Right cardiac atrium (tissue), 5 donors: ENCODE measurements at regions not wholly inside any gene's neighbourhood (a gene's known extent, or its start where the extent isn't known, plus 50 kb on each side); places are given as distances from the start of the nearest gene placed in this dataset.
A peak's percentile ranks its signal among the peaks of the same experiment; 100 is the strongest.

Source experiments
- ATAC-seq, 2 donors: fragments of 200-7000 bp; cut with Tn5 transposase; one replicate each; pipeline versions ENCODE4 v1.8.0 to v1.9.1; 2020; ENCODE audit warnings: moderate library complexity in 2 of 2, mild to moderate bottlenecking in 1 of 2
- DNase-seq, 3 donors: peaks; one replicate each; pipeline ENCODE4 v3.0.0-alpha.2; 2020
- H3K27ac ChIP-seq: one replicate; pipeline ENCODE4 v1.5.1; 2013; ENCODE audit warnings: mild to moderate bottlenecking, low read length, control low read depth, moderate library complexity
- H3K27me3 ChIP-seq: one replicate; pipeline ENCODE4 v1.6.1; 2013; ENCODE audit not compliant: control insufficient read depth, insufficient read depth
- H3K4me1 ChIP-seq: one replicate; pipeline ENCODE4 v1.6.1; 2013; ENCODE audit warnings: low read length; ENCODE audit not compliant: control insufficient read depth, insufficient read depth
- H3K4me3 ChIP-seq: one replicate; pipeline ENCODE4 v1.5.1; 2013; ENCODE audit warnings: low read length, control low read depth
- H3K9me3 ChIP-seq: one replicate; pipeline ENCODE4 v1.6.1; 2013; ENCODE audit warnings: low read length; ENCODE audit not compliant: control insufficient read depth
- WGBS: extraction: QIAGEN DNeasy Blood & Tissue Kit; methylation state at CpG from one replicate; pipeline ENCODE4 v1.1.7; 2013; 5-methylcytosine and 5-hydroxymethylcytosine counted together
- intact Hi-C, 4 donors: fragments of 100-400 bp; cut with DNase I; formaldehyde crosslinking; loops; one replicate each; pipeline versions ENCODE4 v1.11.0 to v1.14.0; 2022 to 2023
- donor health status: healthy with polysubstance abuse.
- donor health status: DM: no; HTN: yes; CAD: no.
- donor health status: DM: no; HTN: no; CAD: no.
- donor health status: DM: no; HTN: yes; CAD: no; lungs with severe emphysema.
- donor health status: DM: yes; HTN: yes; CAD: no.

- Histone ChIP-seq H3K4me1 (no peaks in the 10 kb centered on the region), H3K4me3 (no peak overlapping the region), H3K27me3 (no peaks in the 10 kb centered on the region), H3K27ac (no peak overlapping the region), H3K9me3 (no peaks in the 10 kb centered on the region)
- 42% methylated on average over 4 of the region's 4 CpGs for WGBS
- DNase-seq, result no peak
- no peak for ATAC-seq
- intact Hi-C loops, result no loop called here
Measured at GRCh38 chr11:121944556-121945230, 171.3 kb downstream of the BLID start.

- no peak for ATAC-seq
- H3K9me3 ChIP-seq, result no peaks in the 10 kb centered on the region
- intact Hi-C loops, result no loop called here
Measured at GRCh38 chr11:121938076-121938475, 177.9 kb downstream of the BLID start.

GRCh38 chr11:121936781-121937447 is 179.1 kb downstream of the BLID start:
- intact Hi-C loops, result no loop called here

More at GRCh38 chr11:121938076-121938475, 177.9 kb downstream of the BLID start:
- 69% methylated on average over 2 of the region's 2 CpGs for WGBS
- DNase-seq, result no peak
- Histone ChIP-seq H3K4me3 (no peak overlapping the region), H3K27me3 (no peaks in the 10 kb centered on the region), H3K4me1 (no peaks in the 10 kb centered on the region), H3K27ac (no peak overlapping the region)

GRCh38 chr11:121936370-121936769 is 179.6 kb downstream of the BLID start:
- DNase-seq, result no peak
- ATAC-seq, result peak; percentile 86 to 94
- Histone ChIP-seq H3K4me3 (no peak overlapping the region), H3K9me3 (no peaks in the 10 kb centered on the region), H3K27me3 (no peaks in the 10 kb centered on the region), H3K4me1 (no peaks in the 10 kb centered on the region), H3K27ac (peak overlapping the region; percentile 61)
- 33% methylated on average over 1 of the region's 1 CpG for WGBS
- intact Hi-C loops, result no loop called here

More at GRCh38 chr11:121936781-121937447, 179.1 kb downstream of the BLID start:
- Histone ChIP-seq H3K4me1 (no peaks in the 10 kb centered on the region), H3K9me3 (no peaks in the 10 kb centered on the region), H3K27me3 (no peaks in the 10 kb centered on the region), H3K27ac (peak overlapping the region; percentile 57), H3K4me3 (no peak overlapping the region)
- ATAC-seq (no peak), DNase-seq (no peak)
- WGBS, result 62% methylated on average over 5 of the region's 5 CpGs

- Histone ChIP-seq H3K27ac (no peak overlapping the region), H3K27me3 (no peaks in the 10 kb centered on the region), H3K4me1 (peaks cover 4% of the 10 kb centered on the region), H3K4me3 (no peak overlapping the region), H3K9me3 (no peaks in the 10 kb centered on the region)
- intact Hi-C loops, result no loop called here
- DNase-seq (no peak), ATAC-seq (no peak)
- 82% methylated on average over 2 of the region's 2 CpGs for WGBS
Measured at GRCh38 chr11:121933694-121934093, 182.3 kb downstream of the BLID start.

- Histone ChIP-seq H3K4me3 (no peak overlapping the region), H3K4me1 (peaks cover 4% of the 10 kb centered on the region), H3K9me3 (no peaks in the 10 kb centered on the region), H3K27me3 (no peaks in the 10 kb centered on the region), H3K27ac (no peak overlapping the region)
- WGBS, result 96% methylated on average over 8 of the region's 8 CpGs
- DNase-seq (no peak), ATAC-seq (no peak)
- intact Hi-C loops, result no loop called here
Measured at GRCh38 chr11:121933294-121933693, 182.7 kb downstream of the BLID start.

GRCh38 chr11:121932646-121933185 is 183.3 kb downstream of the BLID start:
- DNase-seq, result no peak
- 95% methylated on average over 3 of the region's 3 CpGs for WGBS
- ATAC-seq, result no peak
- no peak overlapping the region for H3K27ac ChIP-seq
- peaks cover 4% of the 10 kb centered on the region for H3K4me1 ChIP-seq
- no peak overlapping the region for H3K4me3 ChIP-seq
- H3K27me3 ChIP-seq, result no peaks in the 10 kb centered on the region
- no peaks in the 10 kb centered on the region for H3K9me3 ChIP-seq
- intact Hi-C loops, result no loop called here

- 73% methylated on average over 4 of the region's 4 CpGs for WGBS
- ATAC-seq (no peak), DNase-seq (no peak)
- H3K4me3 ChIP-seq, result no peak overlapping the region
- intact Hi-C loops, result no loop called here
- no peak overlapping the region for H3K27ac ChIP-seq
- H3K4me1 ChIP-seq, result peaks cover 4% of the 10 kb centered on the region
- no peaks in the 10 kb centered on the region for H3K27me3 ChIP-seq
- H3K9me3 ChIP-seq, result no peaks in the 10 kb centered on the region
Measured at GRCh38 chr11:121931748-121932352, 184.2 kb downstream of the BLID start.

- Histone ChIP-seq H3K9me3 (no peaks in the 10 kb centered on the region), H3K4me1 (peaks cover 4% of the 10 kb centered on the region), H3K27ac (no peak overlapping the region), H3K4me3 (no peak overlapping the region), H3K27me3 (no peaks in the 10 kb centered on the region)
- intact Hi-C loops, result no loop called here
- ATAC-seq (no peak), DNase-seq (no peak)
- 89% methylated on average over 2 of the region's 2 CpGs for WGBS
Measured at GRCh38 chr11:121931121-121931520, 184.9 kb downstream of the BLID start.

- intact Hi-C loops, result no loop called here
- WGBS, result 27% methylated on average over 18 of the region's 18 CpGs
- Histone ChIP-seq H3K9me3 (no peaks in the 10 kb centered on the region), H3K27ac (no peak overlapping the region), H3K4me3 (peak overlapping the region; percentile 57), H3K4me1 (peaks cover 4% of the 10 kb centered on the region), H3K27me3 (no peaks in the 10 kb centered on the region)
- peak in 1 of 3 donors; percentile 46 for DNase-seq
- peak in 1 of 2 donors; percentile 39 for ATAC-seq
Measured at GRCh38 chr11:121930004-121930965, 185.7 kb downstream of the BLID start.
